ENCODE measurements at regions not wholly inside any gene's neighbourhood (a gene's known extent, or its start where the extent isn't known, plus 50 kb on each side); places are given as distances from the start of the nearest gene placed in this dataset.

DNA sequence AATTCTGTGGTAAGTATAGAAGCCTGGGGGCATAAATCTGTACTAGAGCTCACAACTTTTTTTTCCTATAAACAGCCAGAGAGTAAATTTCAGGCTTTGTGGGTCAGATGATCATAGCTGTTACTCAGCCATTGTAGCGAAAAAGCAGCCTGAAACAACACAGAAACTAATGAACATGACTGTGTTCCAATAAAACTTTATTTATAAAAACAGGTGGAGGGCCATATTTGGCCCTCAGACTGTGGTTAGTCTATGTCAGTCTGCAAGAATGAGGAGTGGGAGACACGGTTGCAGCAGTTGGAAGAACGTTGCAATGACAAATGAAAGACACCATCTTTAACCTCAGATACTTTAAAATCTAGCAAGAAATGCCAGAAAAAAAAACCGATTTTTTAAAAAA lies 389.6 kb upstream of the PRKCQ start:
- Histone ChIP-seq H3K27me3 (no peaks in the 10 kb centered on the region), H3K9me3 (no peaks in the 10 kb centered on the region), H3K4me1 (no peaks in the 10 kb centered on the region), H3K4me3 (no peak overlapping the region), H3K36me3 (no peaks in the 10 kb centered on the region), H3K27ac (no peak overlapping the region)
- DNase-seq = no peak
- ATAC-seq = no peak
- TF ChIP-seq, protein P1, sequence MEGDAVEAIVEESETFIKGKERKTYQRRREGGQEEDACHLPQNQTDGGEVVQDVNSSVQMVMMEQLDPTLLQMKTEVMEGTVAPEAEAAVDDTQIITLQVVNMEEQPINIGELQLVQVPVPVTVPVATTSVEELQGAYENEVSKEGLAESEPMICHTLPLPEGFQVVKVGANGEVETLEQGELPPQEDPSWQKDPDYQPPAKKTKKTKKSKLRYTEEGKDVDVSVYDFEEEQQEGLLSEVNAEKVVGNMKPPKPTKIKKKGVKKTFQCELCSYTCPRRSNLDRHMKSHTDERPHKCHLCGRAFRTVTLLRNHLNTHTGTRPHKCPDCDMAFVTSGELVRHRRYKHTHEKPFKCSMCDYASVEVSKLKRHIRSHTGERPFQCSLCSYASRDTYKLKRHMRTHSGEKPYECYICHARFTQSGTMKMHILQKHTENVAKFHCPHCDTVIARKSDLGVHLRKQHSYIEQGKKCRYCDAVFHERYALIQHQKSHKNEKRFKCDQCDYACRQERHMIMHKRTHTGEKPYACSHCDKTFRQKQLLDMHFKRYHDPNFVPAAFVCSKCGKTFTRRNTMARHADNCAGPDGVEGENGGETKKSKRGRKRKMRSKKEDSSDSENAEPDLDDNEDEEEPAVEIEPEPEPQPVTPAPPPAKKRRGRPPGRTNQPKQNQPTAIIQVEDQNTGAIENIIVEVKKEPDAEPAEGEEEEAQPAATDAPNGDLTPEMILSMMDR (IDR thresholded peaks at IDR 0.05) = no peak
- intact Hi-C loops (cut with DNase I) = no loop called here

GRCh38 chr10:6964543-6964942 lies 384.5 kb upstream of the PRKCQ start:
- TF ChIP-seq, protein P1 (IDR thresholded peaks at IDR 0.05) = no peak
- no peak for ATAC-seq
- no peak for DNase-seq
- H3K4me1 ChIP-seq = no peaks in the 10 kb centered on the region
- H3K9me3 ChIP-seq = no peaks in the 10 kb centered on the region
- no peak overlapping the region for H3K4me3 ChIP-seq
- no peak overlapping the region for H3K27ac ChIP-seq
- intact Hi-C loops (cut with DNase I) = no loop called here
- no peaks in the 10 kb centered on the region for H3K36me3 ChIP-seq
- no peaks in the 10 kb centered on the region for H3K27me3 ChIP-seq

DNA sequence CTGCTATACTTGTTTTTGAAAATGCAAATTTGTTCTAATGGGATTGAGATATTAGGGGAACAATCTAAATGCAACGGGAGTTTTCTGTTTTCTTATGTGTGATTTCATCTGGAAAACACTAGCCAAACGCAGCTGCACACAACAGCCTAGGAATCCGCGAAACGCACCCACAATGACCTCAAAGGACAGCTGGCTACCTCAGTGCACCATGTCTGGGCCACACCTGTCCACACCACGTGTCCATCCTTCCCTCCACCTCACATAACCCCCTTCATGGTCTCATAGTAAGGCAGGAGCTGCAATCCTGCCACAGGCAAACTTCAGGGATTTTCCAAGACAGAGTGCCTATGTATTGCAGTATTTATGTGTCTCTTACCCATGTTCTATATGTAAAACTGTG lies 382.5 kb upstream of the PRKCQ start:
- no peak for ATAC-seq
- TF ChIP-seq, protein P1 (IDR thresholded peaks at IDR 0.05) = no peak
- H3K9me3 ChIP-seq = no peaks in the 10 kb centered on the region
- no peaks in the 10 kb centered on the region for H3K4me1 ChIP-seq
- no peak overlapping the region for H3K4me3 ChIP-seq
- intact Hi-C loops (cut with DNase I) = no loop called here
- H3K27ac ChIP-seq = no peak overlapping the region
- no peak for DNase-seq
- no peaks in the 10 kb centered on the region for H3K36me3 ChIP-seq
- H3K27me3 ChIP-seq = no peaks in the 10 kb centered on the region

GRCh38 chr10:6958711-6959110 lies 378.6 kb upstream of the PRKCQ start:
- intact Hi-C loops (cut with DNase I) = no loop called here
- no peak for DNase-seq

GRCh38 chr10:6958254-6958653 lies 378.2 kb upstream of the PRKCQ start:
- Histone ChIP-seq H3K27ac (no peak overlapping the region), H3K9me3 (no peaks in the 10 kb centered on the region), H3K4me3 (no peak overlapping the region), H3K36me3 (no peaks in the 10 kb centered on the region), H3K27me3 (no peaks in the 10 kb centered on the region), H3K4me1 (no peaks in the 10 kb centered on the region)
- TF ChIP-seq, protein P1 (IDR thresholded peaks at IDR 0.05) = no peak
- ATAC-seq (peak; percentile 72), DNase-seq (no peak)
- intact Hi-C loops (cut with DNase I) = no loop called here

More at GRCh38 chr10:6958711-6959110, 378.6 kb upstream of the PRKCQ start:
- Histone ChIP-seq H3K4me1 (no peaks in the 10 kb centered on the region), H3K4me3 (no peak overlapping the region), H3K27me3 (no peaks in the 10 kb centered on the region), H3K36me3 (no peaks in the 10 kb centered on the region), H3K9me3 (no peaks in the 10 kb centered on the region), H3K27ac (no peak overlapping the region)
- no peak for ATAC-seq
- TF ChIP-seq, protein P1 (IDR thresholded peaks at IDR 0.05) = no peak

DNA sequence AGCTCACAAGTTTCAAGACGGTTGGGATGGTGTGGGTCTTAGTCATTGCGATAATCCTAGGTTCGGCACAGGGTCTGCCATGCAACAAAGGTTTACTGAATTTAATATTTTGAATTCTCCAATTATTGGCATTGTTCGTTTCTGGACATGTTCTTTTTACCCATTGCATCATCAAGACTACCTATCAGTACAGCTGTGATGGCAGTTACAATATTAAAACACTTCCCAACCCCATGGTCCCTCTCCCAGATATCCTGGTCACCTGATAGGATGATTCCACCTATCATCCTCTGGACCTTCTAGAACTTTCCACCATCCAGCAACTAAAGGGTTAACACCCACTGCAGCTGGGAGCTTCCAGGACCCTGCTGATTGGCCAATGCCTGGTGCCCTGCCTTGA lies 377.8 kb upstream of the PRKCQ start:
- Histone ChIP-seq H3K4me3 (no peak overlapping the region), H3K4me1 (no peaks in the 10 kb centered on the region), H3K27ac (no peak overlapping the region), H3K27me3 (no peaks in the 10 kb centered on the region), H3K9me3 (no peaks in the 10 kb centered on the region), H3K36me3 (no peaks in the 10 kb centered on the region)
- intact Hi-C loops (cut with DNase I) = no loop called here
- ATAC-seq = no peak
- TF ChIP-seq, protein P1 (IDR thresholded peaks at IDR 0.05) = no peak
- no peak for DNase-seq
